ENCODE measurements at regions not wholly inside any gene's neighbourhood (a gene's known extent, or its start where the extent isn't known, plus 50 kb on each side); places are given as distances from the start of the nearest gene placed in this dataset.

DNA sequence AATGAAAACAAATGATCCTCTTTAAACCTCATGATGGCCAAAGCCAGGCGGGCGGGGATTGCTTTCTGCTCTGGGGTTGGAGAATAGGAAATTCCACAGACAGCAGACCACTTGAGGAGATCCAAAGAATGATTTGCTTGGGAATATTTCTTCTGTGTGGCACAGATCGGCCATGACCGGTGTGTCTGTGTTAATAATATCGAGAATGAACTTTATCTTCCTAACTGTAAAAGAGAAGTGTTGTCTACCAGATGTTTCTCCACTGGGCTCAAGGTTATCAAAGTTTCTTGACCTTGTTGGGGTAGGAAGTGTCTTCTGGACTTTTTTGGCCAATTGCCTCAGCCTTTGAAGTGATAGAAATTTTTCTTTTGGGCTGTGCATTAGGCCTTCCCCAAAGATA, 186.6 kb upstream of the ZFHX3 start:
- DNase-seq = no peak

DNA sequence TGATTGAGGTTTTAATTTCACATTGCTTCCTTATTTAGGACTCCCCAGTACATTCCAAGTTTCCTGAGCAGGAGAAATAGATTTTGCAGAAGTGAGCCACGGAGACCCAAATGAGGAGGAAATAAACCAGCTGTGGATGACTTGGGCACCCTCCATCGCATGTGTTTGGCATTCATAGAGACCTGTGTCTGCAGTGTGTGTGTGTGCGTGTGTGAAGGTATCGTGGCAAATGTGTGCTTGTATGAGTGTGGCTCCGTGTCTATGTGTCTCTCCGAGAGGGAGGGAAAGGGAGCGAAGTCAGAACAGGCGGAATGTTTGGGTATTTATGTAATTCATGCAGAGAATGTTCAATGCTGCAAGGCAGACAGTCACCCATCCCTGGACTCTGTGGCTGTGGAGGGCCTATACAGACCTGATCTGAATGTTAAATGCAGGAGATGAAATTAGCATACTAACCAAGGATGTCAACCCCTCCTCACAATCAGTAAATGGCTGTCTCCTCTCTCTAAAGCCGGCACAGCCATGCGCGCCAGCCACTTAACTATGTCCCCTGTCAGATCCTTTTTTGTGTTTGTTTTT, 186.0 kb upstream of the ZFHX3 start:
- no peak for DNase-seq

DNA sequence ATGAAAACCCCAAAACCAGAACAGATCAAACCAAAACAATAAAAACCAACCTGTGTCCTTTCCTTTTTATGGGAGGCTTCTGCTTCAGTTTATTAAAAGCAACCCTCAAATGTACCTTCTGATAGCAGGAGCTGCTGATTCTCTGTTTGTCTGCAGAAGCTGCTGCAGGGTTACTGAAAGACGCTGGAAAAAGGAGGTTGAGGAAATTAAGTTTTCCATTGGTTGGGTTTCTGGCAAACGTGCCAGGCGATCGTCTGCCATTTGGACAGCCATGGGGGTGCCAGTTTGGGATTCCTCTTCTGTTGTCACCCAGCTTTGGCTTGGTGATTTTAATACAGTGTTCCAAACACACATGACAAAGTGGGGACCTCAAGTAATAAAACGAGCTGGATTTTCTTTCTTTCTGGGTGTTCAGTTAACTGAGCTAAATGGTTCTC, 185.4 kb upstream of the ZFHX3 start:
- no peak for DNase-seq

DNA sequence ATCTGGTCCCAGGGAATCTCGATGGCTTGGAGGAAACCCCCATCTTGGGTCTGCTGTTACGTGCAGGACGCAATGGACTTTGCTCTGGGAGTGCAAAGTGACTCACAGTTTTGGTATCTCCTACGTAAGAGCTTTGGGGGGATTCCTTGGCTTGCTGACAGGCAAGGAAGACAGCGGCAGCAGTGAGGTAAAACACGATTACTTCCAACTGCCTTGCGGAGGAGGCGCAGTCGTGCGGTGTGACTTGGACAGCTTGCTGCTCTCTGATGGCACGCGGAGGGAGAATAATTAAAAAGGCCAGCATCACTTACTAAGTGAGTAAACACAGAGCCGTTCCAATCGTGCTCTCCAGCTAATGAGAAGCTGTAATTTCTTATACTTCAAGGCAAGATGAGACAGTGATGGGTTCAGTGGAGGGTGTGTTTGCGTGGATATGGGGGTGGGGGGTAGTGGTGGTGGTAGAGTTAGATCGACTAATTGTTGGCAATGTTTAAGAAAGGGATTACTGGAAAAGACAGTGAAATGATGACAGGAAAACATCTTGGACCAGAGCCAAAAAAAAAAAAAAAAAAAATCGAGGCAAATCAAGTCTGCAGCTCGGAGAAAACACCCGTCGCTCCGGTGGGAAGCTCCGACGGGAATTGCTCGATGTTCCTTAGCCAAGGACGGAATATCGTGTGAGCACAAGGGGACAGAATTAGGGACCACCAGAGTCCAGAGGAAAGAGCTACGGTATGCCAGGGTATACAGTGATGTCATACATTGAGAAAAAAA, 184.8 kb upstream of the ZFHX3 start:
- no peak for DNase-seq

DNA sequence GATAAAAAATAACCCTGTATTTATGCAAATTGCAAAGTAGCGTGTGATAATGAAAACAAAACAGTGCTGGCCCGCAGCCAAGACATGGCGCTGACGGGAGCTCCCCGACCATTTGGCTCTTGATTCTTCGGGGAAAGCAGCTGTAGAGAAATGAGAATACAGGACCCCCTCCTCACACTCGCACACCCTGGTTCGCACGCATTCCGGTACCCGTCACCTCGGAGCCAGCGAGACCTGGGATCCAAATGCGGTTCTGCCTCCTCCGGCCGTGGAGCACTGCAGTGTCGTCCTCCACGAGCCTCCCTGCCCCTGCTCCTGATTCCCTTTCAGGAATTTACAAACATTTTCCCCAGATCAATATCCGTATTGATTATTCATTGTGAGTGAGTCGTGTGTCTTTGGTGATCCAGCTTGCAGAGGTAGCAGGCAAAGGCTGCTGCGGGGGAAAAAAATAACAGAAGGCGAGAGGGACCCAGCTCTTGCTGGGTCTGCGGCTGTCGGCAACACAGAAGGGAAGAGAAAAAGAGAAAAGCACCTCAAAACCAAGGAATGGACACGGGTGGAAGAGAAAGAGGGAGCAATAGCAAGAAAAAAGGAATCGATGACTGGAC, 184.1 kb upstream of the ZFHX3 start:
- DNase-seq = no peak

DNA sequence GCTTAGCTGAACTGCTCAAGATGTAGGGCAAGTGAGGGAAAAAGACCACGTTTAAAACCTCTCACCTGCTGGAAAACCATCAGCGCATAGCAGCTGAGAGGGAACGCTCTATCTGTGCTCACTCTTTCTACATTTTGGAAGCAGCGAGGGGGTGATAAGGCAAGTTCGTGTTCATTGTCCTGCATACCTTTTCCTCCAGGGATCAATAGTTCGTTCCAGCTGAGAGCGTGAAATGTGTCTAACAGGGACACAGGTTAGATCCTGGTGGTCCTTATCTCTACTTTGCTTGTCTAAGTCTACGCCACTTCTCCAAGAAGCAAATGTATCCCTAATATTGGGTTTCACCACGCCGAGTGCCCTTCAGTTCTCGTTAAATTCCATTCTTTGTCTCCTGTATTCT, 183.5 kb upstream of the ZFHX3 start:
- no peak for DNase-seq

DNA sequence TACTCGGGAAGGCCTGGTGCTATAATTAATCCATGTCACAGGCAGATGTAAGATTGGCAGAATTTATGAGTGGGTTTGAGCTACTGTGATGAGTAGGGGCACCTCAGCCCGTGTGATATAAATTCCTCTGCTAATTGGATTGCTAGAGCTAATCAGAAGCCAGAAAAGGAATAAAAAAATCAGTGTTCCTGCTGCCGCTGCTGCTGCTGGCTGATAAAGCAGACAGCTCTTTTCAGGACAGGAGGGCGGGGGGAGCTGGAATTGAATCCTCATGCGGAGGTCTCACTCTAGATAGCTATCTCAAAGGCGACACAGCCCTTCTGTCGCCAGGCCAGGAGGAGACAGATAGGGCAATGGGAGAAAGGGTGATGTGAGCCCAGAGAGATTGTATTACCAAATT, 182.7 kb upstream of the ZFHX3 start:
- DNase-seq = no peak

DNA sequence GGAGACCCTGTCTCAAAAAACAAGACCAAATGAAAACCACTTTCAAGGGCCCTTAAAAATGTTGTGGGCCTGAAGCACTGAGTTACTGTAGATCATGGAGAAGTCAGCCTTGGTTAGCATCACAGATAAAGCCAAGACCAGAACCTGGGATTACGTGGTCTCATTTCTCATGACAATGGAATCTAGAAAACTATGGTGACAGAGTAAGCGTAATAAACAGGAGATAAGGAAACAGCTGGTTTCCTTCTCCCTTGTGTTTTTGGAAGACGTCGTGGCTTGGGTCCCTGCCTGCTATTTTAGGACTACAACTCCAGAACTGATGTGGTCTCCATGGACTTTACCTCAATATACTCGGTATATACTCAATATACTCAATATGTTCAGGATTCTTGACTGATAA, 180.7 kb upstream of the ZFHX3 start:
- DNase-seq = no peak

DNA sequence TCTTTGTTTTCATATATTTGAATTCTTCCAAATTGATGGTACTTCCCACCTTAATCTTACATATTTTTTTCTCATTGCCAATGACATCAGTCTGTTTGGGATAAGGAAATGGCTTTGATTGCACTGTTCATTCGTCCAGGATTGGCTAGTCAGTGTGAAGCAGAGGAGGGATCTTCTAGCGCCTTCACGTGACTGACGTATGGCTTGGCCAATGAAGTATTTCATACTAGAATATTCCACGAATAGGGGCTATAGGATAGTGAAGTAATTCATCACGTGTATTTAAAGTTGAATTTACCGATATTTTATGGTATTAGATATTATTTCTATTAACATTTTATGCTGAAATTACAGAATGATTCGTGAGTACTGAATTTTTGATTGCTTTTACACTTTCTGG, 178.7 kb upstream of the ZFHX3 start:
- no peak for DNase-seq

DNA sequence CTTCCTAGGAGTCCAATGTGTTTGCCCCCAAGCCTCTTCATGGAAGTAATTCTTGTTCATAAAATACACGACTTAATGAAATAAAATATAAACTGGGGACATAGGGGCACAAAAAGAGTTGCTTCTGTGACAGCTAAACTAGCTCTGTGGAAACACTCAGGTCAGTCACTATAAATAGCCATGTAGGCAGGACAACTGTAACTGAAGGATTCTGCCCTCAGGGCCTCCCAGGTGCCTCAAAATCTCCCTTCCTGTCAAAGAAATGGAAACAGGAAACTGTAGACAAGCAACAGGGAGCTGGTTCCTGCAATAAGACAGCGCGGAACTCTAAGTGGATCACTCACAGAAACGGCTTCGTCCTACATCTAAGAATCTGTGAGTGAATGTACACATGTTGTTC, 178.1 kb upstream of the ZFHX3 start:
- DNase-seq = no peak

DNA sequence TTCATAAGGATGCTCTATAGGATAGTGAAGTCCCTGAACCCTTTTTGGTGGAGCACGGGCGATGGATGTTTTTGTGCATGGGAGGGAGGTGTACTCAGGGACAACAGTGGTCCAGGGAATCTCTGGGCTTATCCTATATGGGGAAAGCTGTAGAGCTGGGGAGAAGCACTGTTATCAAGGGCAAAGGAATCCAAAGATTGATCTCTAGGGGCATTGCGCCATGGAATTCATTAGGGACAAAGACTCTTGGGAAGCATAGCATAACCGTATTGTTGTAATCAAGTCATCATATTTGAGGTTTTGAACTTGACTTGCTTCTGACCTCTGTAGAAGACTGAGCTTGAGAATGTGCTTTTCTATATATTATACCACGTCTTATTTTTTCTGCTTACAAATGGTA, 172.9 kb upstream of the ZFHX3 start:
- no peak for DNase-seq

DNA sequence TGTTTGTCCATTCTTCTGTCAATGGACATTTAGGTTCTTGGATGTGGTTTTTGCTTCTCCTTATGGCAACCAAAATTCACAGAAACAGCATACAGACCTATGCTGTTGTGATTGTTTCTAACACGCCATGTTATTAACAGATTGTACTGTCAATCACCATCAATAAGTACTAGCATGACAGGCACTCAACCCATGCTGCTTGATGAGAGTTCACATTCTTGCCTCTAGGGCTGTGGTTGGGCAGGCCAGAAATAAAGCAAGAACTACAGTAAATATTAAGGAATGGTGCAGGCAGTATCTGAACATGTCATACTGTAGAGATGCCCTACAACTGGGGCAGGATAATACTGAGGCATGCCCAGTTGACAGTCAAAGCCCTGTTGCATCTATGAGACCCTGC, 171.2 kb upstream of the ZFHX3 start:
- no peak for DNase-seq

DNA sequence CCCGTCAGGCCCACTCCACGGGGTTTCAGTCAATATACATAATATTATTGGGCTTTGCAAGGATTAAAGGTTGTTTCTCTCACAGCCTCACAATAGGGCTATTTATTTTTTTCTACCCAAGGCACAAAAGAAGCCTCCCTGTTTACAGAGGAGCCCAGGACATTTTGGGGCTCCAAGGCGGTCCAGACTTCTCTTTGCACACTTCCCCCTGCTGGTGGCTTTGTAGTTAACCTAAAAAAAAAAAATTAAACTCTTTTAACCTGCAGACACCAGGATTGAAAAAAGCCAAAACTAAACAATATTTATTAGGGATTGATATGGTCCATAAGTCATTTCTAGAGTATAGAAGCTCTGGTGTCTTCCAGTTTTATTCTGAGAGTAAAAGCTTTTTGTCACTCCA, 169.7 kb upstream of the ZFHX3 start:
- DNase-seq = no peak

DNA sequence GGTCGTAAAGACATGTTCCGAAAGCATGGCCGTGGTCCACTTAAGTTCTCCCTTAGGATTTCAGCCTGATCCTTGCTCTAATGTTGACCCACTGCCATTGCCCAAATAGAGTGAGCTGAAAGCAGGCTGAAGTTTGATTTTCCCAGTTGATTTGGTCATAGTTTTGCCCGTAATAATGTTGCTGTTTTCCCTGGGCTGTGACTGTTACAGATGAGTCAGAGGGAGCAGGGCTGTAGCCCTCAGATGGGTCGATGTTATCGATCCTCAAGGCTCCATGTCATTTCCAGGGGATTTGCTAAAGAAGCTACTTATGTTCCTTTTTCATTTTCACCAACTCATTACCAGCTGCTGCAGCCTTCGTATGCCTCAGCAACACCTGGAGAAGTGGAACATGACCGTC, 169.0 kb upstream of the ZFHX3 start:
- DNase-seq = no peak

DNA sequence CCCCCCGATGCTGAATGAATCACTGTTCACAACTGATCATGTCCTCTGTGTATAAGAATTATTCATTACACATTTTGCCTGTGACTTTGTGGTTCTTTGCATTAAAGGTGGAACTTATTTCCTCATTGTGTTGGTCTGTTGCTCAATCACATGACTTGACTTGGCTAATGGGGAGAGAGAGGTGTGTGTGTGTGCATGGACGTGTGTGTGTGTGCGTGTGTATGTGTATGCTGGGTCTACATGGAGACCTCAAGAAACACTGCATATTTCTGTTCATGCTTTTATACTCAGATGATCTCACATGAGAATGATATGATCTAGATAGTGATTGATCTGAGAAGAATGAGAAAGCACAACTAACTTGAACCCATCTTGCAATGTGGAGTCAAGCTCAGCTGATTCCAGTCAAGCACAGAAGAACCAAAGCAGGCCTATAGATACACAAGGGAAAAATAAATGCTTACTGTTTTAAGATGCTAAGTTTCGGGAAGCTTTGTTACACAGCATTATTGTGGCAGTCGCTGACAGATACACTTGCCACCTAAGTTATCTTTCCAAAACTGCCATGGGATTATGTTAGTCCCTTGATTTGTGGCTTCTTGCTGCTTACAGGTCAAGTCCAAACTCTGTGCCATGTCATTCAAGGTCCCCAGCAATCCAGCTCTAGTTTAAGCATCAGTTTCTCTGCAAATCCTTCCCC, 167.9 kb upstream of the ZFHX3 start:
- no peak for DNase-seq

DNA sequence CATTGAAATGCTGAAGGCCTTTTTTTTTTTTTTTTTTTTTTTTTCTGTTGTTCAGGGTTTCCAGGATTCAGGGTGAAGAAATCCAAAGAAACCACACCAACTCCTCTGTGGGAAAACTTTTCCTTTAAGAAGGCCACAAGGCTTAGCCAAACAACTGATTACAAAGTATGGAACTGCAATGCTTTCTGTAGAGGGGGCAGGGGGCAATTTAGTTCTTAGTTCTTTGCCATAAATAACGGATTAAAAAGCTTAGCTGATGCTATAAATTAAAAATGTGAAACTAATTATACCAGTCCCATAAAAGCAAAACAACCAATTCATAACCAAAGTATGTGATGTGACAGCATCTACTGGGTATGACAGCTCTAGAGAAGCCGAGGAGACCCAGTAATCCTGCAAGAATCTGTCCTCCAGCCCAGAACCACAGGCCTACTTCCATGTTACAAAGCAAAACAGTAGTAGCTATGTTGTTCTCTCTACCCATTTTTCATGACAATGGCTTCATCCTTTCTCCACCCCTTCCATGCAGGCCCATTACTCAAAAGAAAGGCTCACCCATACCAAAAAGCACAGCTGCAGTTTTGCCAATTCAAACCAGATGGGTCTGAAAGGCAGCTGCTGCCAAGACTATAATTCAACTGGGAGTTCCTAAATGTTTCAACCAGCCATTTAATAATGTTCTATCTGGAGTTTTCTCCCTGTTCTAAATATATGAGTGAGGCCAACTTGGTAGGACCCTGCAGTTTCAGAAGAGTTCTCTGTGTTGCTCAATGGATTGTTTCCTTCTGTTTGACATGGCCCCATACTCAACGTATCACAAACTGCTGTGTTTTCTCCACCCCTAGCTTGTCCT, 167.1 kb upstream of the ZFHX3 start:
- DNase-seq = no peak

DNA sequence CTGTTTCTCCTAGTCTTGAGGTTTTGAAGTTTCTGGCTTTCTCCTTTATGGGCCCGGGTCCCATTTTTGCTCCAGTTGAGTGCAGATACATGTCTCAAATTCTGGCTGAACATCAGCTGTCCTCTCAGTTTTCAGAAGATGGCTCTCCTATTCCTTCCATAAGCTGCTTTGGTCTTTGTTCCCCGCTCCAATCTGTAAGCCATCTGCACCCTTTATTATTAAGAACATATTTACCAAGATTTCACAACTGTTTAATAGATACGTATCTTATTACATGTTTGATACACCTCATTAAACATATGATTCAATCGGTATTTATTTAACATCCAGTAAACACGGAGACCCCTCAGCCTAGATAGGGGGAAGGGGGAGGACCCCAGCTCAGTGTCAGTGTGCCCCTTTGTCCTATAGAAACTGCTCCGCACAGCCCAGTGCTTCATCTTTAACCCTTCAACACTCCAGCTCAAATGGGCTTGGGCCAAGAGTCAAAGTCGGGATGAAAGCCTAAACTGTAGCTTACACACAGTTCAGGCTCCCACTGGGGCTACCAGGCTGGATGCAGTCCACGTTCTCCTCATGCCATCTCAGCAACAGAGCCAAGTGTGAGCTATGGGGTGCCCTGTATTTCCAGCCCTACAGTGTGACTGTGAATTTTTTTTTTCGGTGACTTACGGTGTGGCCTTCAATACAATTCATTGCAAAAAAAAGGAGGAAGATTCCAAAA, 166.0 kb upstream of the ZFHX3 start:
- no peak for DNase-seq

DNA sequence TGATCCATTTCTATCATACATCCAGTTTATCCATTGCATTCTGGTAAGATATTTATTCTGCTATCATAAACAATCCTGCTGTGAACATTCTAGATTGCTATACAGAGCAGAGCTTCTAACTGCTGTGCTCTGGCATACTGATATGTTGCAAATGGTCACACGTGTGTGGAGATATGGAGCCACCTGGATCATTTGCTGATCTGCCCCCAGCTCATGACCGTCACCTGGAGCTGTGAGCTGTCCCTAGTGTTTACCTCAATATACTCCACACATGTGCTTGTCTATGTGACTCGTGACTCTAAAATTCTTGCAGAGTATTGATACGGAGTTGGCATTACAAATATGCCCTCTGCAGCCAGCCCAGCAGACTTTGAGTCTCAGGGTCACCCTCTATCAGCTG, 164.5 kb upstream of the ZFHX3 start:
- no peak for DNase-seq

DNA sequence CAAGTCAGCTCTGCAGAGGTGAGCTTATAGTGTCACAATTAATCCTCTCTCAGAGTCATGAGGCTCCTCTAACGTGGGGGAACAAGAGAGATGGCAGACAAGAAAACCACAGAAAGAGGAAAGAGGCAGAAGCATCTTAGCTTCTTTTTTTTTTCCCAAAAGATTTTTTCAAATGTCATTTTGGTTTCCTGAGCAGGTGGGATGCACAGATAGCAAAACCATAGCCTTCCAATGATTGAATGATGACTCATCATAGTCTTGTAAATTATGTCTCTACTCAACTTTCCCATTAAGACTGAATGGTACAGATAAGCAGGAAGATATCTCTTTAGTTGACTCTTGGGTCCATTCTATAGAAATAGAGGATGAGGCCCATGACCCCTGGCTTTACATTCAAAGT, 162.8 kb upstream of the ZFHX3 start:
- no peak for DNase-seq

DNA sequence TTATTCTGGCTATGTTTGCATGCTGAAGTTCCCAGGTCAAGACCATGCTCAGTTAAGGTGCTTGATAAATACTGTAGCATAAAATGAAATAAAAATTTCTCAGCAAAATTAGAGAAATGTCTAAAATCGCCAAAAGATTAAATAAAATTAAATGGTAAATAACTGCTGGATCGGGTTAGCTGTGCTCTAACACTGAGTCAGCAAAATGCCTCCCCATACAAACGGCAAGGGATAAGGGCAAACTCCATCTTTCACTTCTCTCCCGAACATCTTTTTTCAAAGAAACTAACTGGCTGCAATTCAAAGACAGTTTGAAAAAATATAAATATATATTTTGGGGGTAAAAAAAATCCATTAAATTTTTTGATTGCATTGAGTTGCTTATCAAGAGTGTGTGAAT, 162.2 kb upstream of the ZFHX3 start:
- no peak for DNase-seq

DNA sequence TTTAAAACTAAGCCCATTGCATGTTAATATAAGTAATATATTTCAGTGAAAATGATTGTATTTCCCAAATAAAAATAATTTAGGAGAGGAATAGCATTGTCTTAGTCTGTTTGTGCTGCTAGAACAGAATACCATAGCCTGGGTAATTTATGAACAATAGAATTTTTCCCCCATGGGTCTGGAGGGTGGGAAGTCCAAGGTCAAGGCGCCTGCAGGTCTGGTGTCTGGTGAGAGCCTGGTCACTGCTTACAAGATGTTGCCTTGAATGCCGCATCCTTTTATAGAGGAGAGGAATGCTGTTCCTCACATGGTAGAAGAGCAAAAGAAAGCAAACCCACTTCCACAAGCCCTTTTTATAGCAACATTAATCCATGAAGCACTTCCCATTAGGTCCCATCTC, 161.3 kb upstream of the ZFHX3 start:
- DNase-seq = no peak

DNA sequence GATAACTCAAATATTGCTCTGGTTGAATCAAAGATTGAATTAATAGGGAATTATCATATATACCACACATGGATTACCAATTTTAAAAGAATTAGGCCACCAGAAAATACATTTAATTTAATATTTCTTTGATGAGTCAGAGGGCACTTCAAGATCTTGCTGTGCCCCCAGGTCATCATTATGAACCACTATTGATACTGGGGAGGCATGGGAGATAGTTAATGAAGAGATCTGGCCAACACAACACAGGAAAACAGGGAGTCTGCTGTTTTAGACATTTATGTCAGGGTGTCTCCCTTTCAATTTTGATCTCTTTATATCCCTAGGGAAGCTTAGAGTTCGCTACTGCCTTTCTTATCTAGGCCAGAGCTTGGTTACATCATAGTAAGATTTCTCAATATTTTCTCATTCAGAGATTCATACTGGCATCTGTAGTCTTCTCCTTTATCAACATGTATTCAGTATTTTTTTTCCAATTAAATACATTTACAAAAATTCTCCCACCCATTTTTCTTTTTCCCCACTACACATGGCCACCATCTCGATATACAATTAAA, 158.3 kb upstream of the ZFHX3 start:
- no peak for DNase-seq

Data from inflammatory macrophage (primary cell).